Breast epithelium (tissue), 4 donors: ENCODE measurements at regions not wholly inside any gene's neighbourhood (a gene's known extent, or its start where the extent isn't known, plus 50 kb on each side); places are given as distances from the start of the nearest gene placed in this dataset.
A peak's percentile ranks its signal among the peaks of the same experiment; 100 is the strongest.

Source experiments
- DNase-seq, 2 donors: peaks; one replicate each; pipeline ENCODE4 v3.0.0-alpha.2; 2019; ENCODE audit warnings: low spot score in 2 of 2
- H3K27ac ChIP-seq, 2 donors: fragments of 200-600 bp; sonication (generic) in 1 of 2; one replicate each; pipeline ENCODE4 v1.5.1; 2016 to 2019; ENCODE audit warnings: mild to moderate bottlenecking in 1 of 2
- H3K27me3 ChIP-seq, 2 donors: fragments of 200-600 bp; sonication (generic) in 1 of 2; one replicate each; pipeline versions ENCODE4 v1.5.1 to v1.6.0; 2017 to 2019; ENCODE audit warnings: control low read depth in 1 of 2, mild to moderate bottlenecking in 1 of 2
- H3K36me3 ChIP-seq: fragments of 200-600 bp; one replicate; pipeline ENCODE4 v1.5.1; 2019
- H3K4me1 ChIP-seq, 2 donors: fragments of 200-600 bp; sonication (generic); one replicate each; pipeline ENCODE4 v1.5.1; 2016 to 2019; ENCODE audit warnings: control low read depth in 1 of 2
- H3K4me3 ChIP-seq, 3 donors: fragments of 200-600 bp; sonication (generic); 1 replicate in 2 of 3; 2 replicates in 1 of 3; pipeline ENCODE4 v1.5.1; 2016 to 2019; ENCODE audit warnings: mild to moderate bottlenecking in 3 of 3, moderate library complexity in 2 of 3
- H3K9me3 ChIP-seq, 2 donors: fragments of 200-600 bp; sonication (generic) in 1 of 2; one replicate each; pipeline ENCODE4 v1.5.1; 2016 to 2019; ENCODE audit warnings: control low read depth in 1 of 2
- CTCF ChIP-seq, 3 donors: fragments of 450-650 bp; IDR thresholded peaks; one replicate each; pipeline ENCODE4 v1.5.1; 2016 to 2017; ENCODE audit warnings: antibody characterized with exemption in 3 of 3, mild to moderate bottlenecking in 3 of 3, moderate library complexity in 3 of 3
- POLR2A ChIP-seq: fragments of 450-650 bp; IDR thresholded peaks from one replicate; pipeline ENCODE4 v1.6.1; 2016; ENCODE audit warnings: antibody characterized with exemption, mild to moderate bottlenecking, moderate library complexity
- POLR2AphosphoS5 ChIP-seq, 3 donors: sonication (generic); formaldehyde crosslinking; IDR thresholded peaks; one replicate each; pipeline ENCODE4 v1.6.1; 2017; ENCODE audit warnings: antibody characterized with exemption in 3 of 3
- intact Hi-C: fragments of 100-400 bp; cut with DNase I; formaldehyde crosslinking; loops from one replicate; pipeline ENCODE4 v1.15.1; 2023; ENCODE audit warnings: low total_unique reads

- TF ChIP-seq CTCF (IDR thresholded peaks at IDR 0.05) (no peak), POLR2AphosphoS5 (IDR thresholded peaks at IDR 0.05) (no peak), POLR2A (no peak)
- no peak for DNase-seq
- Histone ChIP-seq H3K4me1 (no peaks in the 10 kb centered on the region), H3K27ac (no peak overlapping the region), H3K36me3 (no peaks in the 10 kb centered on the region), H3K9me3 (no peaks in the 10 kb centered on the region), H3K27me3 (peaks cover 0 to 7% of the 10 kb centered on the region in 2 donors), H3K4me3 (no peak overlapping the region)
- intact Hi-C loops = no loop called here
These were observed 506.2 kb upstream of the ZFHX3 start for GRCh38 chr16:73553941-73554660.

DNA sequence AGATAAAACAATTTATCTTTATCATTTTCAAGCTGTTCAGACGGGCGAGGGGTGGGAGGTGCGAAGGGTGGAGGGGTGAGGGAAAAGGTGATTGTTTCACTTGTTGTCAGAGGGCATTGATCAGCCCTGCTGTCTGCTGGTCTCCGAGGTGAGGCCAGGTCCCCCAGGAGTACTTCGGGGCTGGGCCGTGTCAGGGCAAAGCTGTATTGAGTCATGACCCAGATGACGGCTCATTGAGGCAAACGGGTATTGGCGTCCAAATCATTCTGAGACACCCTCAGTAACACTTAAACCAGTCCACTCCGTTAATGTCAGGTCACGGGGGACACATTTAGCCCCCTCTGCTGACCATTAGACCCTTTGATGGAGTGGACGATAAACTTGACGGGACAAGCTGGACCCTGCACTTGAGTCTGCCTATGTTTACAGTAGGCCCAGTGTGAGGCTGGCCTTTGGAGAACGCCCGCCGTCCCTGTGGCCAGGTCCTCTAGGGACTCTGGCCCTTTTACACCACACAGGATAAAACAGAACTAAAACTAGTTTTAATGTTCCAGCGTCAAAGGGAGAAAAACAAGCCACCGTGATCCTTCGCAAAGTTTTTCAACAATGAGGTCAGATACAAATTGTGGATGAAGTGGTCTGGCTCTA lies 502.2 kb upstream of the ZFHX3 start:
- Histone ChIP-seq H3K9me3 (no peaks in the 10 kb centered on the region), H3K27me3 (peaks cover 0 to 31% of the 10 kb centered on the region in 2 donors), H3K4me1 (no peaks in the 10 kb centered on the region), H3K4me3 (no peak overlapping the region), H3K36me3 (no peaks in the 10 kb centered on the region), H3K27ac (no peak overlapping the region)
- no peak for DNase-seq
- TF ChIP-seq CTCF (IDR thresholded peaks at IDR 0.05) = no peak
- TF ChIP-seq POLR2A = no peak
- TF ChIP-seq POLR2AphosphoS5 (IDR thresholded peaks at IDR 0.05) = no peak
- intact Hi-C loops = no loop called here

GRCh38 chr16:73547552-73548403 lies 499.9 kb upstream of the ZFHX3 start:
- intact Hi-C loops = no loop called here
- no peak for DNase-seq
- no peaks in the 10 kb centered on the region for H3K4me1 ChIP-seq
- no peak overlapping the region for H3K27ac ChIP-seq
- H3K9me3 ChIP-seq = no peaks in the 10 kb centered on the region
- H3K36me3 ChIP-seq = no peaks in the 10 kb centered on the region
- no peak overlapping the region for H3K4me3 ChIP-seq
- TF ChIP-seq POLR2A = no peak
- no peak for TF ChIP-seq CTCF (IDR thresholded peaks at IDR 0.05)
- TF ChIP-seq POLR2AphosphoS5 (IDR thresholded peaks at IDR 0.05) = no peak
- H3K27me3 ChIP-seq = peaks cover 0 to 52% of the 10 kb centered on the region in 2 donors

DNA sequence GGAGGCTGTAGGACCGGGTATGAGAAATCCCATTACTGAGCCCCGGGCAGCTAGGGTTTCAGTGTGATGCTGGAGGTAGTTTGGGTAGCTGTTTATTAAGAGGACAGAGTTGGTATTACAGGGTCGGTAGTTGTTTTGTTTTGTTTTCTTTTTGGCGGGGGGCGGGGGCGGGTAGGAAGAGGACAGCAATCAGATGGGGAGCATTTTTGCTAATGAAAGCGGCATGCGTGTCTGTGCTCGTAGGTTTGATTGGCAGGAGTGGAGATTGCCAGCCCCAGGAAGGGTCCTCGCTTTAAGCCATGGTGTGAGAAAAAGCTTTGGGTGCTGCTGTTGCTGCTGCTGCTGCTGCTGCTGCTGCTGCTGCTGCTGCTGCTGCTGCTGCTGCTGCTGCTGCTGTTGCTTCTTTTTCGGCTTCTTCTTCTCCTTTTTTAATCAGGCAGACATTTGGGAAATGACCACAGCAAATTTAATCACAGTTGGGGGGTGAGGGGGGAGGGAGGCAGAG lies 498.5 kb upstream of the ZFHX3 start:
- no peaks in the 10 kb centered on the region for H3K4me1 ChIP-seq
- peaks cover 0 to 52% of the 10 kb centered on the region in 2 donors for H3K27me3 ChIP-seq
- TF ChIP-seq POLR2A (no peak), CTCF (IDR thresholded peaks at IDR 0.05) (no peak), POLR2AphosphoS5 (IDR thresholded peaks at IDR 0.05) (no peak)
- H3K36me3 ChIP-seq = no peaks in the 10 kb centered on the region
- H3K27ac ChIP-seq = no peak overlapping the region
- H3K9me3 ChIP-seq = no peaks in the 10 kb centered on the region
- DNase-seq = no peak
- intact Hi-C loops = no loop called here
- peak overlapping the region in 1 of 3 donors; percentile 28 for H3K4me3 ChIP-seq
